ENCODE measurements at regions not wholly inside any gene's neighbourhood (a gene's known extent, or its start where the extent isn't known, plus 50 kb on each side); places are given as distances from the start of the nearest gene placed in this dataset.
"Not testable (repeated sequence)": the region's sequence is repeated elsewhere in the genome, so short reads cannot be mapped to it uniquely, and the experiment has no call there.

DNA sequence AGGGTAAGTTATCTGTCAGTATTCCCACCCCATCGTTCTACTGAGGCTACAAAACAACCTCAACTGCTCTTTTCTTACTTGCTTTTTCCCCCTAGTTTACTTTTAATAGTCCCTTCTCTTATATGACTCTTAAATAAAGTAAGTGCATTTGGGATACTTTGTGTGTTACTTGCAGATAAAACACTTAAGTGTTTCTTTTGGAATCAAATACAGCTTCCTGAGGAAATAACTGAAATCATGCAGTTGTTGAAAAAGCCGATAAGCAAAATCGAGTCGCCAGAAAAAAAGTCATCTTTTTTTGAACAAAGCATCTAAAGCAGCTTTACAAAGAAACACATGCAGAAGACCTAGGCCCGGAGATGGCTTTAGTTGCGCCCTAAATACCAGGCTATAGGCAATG lies 53.5 kb upstream of the EPB41L4A start:
- DNase-seq = no peak

DNA sequence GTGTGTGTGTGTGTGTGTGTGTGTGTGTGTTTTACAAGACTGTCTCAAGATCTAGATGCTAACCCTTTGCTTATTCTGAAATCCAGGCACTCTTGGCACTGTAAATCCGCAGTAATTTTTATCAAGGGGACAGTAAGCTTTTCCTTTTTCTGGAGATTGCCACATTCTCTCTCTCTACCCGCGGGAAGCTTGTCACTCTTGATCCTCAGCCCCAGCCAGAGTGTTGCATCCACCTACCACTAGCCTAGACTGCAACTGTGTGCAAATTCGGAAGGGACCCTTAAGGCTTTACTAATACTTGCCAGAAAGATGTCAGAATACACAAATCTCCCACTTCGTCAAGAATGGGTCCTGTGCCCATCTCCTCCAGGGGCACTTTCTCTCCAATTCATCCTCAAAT lies 54.9 kb upstream of the EPB41L4A start:
- DNase-seq = no peak

DNA sequence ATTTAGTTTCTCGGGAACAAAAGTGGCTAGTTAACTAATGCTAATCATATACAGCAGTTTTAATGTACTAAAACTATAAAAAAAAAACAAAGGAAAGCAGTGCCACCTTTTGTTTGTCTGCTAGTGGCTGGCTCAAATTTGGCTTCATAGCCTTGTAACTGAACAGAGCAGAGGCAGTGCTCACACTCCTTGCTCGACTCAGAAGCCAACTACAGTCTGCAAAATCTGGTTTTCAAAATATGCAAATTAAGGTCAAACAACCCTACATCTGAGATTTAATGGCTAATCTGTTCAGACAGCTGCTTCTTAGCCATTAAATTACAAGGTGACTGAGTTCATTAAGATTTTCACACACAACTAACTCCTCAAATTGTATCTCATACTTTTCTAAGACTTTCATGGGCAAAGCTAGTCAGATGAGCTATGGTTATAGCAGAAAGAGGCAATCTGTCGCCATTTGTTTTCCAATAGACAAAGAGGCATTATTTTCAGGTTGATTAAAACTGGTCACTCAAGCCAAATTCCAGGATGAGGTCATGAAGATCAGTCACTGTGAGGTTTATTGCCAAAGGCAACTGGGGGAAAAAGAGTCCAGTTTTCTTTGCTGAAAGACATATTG lies 56.8 kb upstream of the EPB41L4A start:
- DNase-seq = no peak

DNA sequence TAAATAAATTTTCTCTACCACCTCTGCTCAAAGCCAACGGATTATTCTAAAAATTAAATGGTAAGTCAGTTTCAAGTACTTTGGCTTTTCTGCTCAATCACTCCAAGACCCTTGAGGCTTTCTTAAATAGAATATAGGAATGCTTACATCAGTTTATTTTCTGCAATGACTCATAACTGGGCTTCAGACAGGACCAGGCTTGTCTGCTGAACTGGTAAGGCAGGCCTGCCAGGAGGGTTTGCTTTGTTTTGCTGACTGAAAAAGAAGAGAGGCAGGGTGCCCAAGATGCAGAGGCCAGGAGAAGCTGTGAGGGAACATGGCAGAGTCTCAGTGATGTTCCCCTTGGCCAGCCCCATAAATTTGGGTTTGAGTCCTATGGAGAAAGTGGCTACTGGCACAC lies 60.3 kb upstream of the EPB41L4A start:
- DNase-seq = no peak

DNA sequence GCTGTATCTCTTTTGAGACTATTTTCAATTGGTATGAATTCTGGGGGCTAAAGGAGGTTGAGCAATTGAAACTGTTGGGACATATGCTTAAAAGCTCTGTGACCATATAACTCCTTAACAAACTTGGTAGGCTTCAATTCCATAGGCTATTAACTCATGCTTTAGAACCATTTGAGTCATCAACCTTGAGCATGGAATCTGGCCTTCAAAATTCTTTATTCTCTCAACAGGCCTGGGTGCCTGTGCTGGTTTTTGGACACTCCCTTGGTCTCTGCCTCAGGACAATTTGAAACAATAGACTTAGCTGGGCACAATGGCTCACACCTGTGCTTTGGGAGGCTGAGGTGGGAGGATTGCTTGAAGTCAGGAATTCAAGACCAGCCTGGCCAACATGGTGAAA lies 61.4 kb upstream of the EPB41L4A start:
- no peak for DNase-seq

DNA sequence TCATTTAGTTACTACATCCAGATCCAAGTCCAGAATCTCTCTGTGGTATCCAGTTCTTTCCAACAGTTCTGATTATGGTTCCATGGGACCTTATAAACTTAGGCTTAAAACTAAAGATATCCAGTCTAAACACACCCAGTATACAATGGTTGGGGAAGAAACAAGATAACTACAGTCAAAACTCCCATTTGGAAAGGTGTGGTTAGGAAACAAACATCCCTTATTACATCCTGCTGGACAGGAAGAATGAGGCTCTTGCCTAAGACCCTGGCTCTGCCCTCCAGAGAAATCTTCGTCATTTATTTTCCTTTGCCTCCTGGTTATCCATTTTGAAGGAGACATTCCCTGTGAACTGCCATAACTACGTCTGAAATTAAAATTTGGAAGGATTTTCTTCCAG lies 64.6 kb upstream of the EPB41L4A start:
- no peak for DNase-seq

DNA sequence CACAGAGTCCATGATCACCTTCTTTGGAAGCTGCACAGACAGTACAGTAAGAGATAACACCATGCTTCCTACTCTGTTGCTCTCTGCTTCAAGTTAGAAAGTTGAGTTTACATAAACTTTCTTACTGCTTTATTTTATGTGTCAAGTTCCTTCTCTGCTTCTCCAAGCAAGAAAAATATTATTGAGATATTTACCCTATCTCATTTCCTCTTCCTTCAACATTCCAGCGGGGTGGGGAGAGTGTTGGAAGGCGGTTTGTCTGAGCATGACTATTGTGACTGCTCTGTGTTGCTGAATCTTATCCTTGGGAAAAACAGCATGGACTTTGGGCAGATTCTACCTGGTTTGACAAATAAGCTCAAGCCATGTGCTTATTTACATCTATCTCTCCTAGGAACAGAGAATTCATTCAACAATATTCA lies 66.9 kb upstream of the EPB41L4A start:
- DNase-seq = no peak

DNA sequence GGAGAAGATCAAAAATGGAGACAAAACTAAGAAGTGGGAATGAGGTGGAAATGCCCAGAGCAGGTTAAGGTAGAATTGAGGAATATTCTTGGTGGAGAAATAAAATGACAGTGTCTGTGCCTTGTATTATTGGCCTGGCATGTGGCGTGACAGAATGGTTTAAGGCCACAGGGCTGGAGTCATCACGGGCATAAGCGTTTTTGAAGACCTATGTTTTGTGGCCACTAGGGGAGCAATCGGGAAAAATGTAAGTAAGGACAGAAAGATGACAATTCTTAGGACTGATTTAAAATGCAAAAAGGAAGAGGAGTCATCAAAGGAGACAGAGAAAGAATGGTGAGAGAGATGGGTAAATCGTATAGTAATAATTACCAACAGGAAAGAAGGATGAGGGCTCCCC lies 72.2 kb upstream of the EPB41L4A start:
- DNase-seq = no peak

DNA sequence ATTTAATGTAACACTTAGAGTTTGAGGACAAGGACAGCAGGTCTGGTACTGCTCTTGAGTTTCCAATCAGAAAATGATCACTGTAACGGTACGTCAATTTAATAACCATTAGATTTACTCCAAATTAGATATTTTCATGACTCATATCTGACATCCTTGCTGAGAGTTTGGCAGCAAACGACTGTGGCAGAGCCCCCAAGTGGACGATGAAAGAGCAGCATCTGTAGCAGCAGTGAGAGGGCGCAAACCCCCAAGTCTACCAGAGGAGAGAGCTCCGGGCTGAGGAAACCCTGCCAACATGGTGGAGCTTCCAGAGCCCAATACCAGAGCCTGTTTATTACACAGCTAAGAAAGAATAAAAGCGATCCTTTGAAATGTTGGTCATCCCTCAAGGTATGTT lies 73.2 kb upstream of the EPB41L4A start:
- peak; percentile 29 for DNase-seq

DNA sequence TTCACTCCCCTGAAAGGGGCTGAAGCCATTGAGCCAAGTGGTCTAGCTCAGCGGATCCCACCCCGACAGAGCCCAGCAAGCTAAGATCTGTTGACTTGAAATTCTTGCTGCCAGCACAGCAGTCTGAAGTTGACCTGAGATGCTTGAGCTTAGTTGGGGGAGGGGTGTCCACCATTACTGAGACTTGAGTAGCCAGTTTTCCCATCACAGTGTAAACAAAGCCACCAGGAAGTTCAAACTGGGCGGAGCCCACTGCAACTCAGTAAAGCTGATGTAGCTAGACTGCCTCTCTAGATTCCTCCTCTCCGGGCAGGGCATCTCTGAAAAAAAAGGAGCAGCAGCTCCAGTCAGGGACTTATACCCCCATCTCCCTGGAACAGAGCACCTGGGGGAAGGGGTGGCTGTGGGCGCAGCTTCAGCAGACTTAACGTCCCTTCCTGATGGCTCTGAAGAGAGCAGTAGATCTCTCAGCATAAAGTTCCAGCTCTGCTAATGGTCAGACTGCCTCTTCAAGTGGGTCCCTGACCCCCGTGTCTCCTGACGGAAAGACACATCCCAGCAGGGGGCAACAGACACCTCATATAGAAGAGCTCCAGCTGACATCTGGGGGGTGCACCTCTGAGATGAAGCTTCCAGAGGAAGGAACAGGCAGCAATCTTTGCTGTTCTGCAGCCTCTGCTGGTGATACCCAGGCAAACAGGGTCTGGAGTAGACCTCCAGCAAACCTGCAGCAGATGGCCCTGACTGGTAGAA lies 84.8 kb upstream of the EPB41L4A start:
- not testable (repeated sequence) for DNase-seq

DNA sequence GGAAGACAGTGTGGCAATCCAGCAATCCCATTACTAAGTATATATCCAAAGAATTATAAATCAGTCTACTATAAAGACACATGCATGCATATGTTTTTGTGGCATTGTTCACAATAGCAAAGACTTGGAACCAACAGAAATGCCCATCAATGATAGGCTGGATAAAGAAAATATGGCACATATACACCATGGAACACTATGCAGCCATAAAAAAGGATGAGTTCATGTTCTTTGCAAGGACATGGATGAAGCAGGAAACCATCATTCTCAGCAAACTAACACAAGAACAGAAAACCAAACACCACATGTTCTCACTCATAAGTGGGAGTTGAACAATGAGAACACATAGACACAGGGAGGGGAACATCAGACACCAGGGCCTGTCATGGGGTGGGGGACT lies 90.0 kb upstream of the EPB41L4A start:
- DNase-seq = not testable (repeated sequence)

DNA sequence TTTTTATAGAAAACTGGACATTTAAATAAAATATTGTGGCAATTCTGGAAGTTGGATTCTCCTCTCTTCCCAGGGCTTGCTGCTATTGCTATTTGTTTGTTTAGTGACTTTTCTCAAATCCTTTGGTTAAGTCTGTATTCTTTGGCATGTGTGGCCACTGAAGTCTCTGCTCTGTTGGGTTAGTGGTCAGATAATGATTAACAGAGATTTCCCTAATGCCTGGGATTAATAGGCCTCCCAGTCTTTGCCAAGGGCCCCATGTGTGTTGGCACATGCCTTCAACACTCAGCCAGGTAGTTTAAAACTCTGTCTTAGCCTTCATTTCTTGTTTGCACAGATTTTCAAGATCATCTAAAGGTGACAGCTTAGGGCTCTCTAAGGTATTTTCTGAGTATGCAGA lies 92.8 kb upstream of the EPB41L4A start:
- no peak for DNase-seq

DNA sequence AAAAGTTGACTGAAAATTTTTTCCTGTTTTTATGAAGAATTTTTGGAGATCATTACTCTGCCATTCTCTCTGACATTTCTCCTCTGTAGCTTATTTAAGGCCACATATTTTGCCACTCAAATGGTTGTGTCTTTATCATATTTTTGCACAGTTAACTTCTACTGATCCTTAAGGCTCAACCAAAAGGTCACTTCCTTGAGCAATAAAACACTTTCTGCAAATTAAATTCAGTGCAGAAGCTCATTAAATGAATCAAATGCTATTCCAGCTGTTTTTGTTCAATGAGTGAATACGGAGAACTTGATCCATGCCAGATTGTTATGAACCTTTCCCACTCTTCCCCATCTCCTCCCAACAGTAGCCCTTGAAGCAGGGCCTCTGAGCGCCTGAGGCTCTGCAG lies 93.8 kb upstream of the EPB41L4A start:
- DNase-seq = no peak

DNA sequence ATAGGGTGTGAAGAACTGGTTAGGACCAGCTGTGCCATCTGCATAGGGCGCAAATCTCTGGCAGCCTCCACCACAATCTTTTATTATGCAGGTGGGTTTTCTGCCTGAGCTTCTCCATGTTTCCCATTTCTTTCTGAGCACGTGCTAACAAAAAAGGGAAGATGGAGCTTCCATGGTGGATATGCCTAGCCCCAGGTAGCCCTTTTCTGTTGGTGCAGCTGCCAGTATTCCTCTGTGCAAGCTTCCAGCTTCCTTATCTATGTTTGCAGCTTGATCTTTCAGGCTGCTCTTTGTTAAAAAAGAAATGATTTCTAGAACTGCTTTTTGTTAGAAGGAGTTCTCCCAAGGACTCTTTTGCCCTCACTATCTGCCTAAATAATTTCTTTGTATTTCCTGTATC lies 95.0 kb upstream of the EPB41L4A start:
- DNase-seq = no peak

DNA sequence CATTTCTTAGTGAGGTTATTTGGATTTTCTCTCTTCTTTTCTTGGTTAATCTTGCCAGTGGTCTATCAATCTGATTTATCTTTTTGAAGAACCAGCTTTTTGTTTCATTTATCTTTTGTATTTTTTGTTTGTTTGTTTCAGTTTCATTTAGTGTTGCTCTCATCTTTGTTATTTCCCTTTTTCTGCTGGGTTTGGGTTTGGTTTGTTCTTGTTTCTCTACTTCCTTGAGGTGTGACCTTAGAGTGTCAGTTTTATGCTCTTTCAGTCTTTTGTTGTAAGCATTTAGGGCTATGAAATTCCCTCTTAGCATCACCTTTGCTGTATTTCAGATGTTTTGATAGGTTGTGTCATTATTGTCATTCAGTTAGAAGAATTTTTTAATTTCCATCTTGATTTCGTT lies 101.4 kb upstream of the EPB41L4A start:
- DNase-seq = not testable (repeated sequence)

DNA sequence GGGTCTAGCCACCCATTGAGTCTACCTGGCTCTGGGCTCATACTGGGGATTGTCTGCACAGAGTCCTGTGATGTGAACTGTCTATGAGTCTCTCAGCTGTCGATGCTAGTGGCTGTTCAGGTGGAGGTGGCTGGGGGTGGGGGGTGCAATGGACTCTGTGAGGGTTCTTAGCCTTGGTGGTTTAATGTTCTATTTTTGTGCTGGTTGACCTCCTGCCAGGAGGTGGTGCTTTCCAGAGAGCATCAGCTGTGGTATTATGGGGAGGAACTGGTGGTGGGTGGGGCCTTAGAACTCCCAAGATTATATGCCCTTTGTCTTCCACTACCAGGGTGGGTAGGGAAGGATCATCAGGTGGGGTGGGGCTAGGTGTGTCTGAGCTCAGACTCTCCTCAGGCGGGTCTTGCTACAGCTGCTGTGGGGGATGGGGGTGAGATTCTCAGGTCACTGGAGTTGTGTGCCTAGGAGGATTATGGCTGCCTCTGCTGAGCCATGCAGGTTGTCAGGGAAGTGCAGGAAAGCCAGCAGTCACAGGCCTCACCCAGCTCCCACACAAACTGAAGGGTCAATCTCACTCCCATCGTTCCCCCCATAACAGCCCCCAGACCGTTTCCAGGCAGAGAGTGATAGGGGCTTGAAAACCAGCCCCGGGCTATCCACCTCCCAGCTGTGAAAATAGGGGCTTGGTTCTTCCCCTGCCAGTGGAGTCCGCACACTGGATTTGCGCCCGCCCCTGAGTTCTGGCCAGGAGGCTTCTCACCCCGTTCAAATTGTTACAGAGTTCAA lies 104.0 kb upstream of the EPB41L4A start:
- not testable (repeated sequence) for DNase-seq

DNA sequence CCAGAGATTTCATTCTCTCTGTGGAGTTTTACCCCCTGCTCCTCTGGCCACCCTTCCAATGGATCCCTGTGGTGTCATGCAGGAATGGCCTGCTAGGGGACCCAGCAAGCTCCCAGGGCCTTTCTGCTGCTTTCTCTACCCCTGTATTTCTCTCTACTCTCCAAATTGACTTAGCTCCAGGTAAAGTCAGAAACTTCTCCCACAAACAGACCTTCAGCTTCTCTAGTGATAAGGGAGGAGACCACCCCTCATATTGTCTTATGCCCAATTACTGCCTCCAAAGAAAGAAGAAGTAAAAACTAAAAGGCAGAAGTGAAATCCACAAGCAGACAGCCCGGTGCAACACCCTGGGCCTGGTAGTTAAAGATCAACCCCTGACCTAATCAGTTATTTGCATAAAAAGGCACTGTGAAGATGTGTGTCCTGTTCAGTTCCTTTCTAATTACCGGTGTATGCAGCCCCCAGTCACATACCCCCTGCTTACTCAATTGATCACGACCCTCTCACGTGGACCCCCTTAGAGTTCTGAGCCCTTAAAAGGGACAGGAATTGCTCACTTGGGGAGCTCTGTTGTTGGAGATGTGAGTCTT lies 104.7 kb upstream of the EPB41L4A start:
- DNase-seq = not testable (repeated sequence)

DNA sequence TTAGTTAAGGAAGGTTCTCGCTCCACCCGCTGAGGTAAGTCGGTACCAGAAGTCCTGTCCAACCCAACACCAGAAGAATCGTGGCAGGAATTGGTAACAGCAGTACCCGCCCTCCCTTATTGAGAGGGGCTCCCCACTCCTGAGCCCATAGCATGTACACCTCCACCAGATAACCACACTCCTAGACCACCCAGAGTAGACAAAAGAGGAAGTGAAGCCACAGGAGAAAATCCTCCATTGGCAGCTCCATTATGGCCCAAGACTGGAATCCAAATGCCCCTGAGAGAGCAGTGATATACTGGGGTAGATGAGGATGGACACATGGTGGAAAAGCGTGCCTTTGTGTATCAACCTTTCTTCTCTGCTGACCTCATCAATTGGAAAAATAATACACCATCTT lies 106.1 kb upstream of the EPB41L4A start:
- DNase-seq = no peak

DNA sequence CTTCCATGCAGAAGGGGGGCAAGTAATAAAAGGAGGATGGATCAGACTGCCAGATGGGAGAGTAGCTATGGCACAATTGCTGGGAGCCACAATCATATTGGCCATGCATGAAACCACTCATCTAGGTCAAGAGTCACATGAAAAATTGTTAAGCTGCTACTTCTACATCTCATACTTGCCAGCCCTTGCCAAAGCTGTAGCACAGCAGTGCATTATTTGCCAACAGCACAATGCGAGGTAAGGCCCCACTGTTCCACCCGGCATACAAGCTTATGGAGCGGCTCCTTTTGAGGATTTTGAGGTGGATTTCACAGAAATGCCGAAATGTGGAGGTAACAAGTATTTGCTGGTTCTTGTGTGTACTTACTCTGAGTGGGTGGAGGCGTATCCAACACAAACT lies 109.9 kb upstream of the EPB41L4A start:
- no peak for DNase-seq

DNA sequence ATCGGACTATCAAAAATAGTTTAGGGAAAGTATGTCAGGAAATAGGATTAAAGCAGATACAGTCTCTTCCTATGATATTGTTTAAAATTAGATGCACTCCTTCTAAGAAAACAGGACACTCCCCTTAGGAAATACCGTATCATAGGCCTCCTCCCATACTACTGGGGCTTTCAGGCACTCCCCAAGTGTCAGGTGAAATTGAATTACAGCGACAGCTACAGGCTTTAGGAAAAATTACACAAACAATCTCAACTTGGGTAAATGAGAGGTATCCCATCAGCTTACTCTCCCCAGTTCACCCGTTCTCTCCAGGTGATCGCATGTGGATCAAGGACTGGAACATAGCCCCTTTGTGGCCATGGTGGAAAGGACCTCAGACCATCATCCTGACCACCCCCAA lies 110.4 kb upstream of the EPB41L4A start:
- DNase-seq = no peak

DNA sequence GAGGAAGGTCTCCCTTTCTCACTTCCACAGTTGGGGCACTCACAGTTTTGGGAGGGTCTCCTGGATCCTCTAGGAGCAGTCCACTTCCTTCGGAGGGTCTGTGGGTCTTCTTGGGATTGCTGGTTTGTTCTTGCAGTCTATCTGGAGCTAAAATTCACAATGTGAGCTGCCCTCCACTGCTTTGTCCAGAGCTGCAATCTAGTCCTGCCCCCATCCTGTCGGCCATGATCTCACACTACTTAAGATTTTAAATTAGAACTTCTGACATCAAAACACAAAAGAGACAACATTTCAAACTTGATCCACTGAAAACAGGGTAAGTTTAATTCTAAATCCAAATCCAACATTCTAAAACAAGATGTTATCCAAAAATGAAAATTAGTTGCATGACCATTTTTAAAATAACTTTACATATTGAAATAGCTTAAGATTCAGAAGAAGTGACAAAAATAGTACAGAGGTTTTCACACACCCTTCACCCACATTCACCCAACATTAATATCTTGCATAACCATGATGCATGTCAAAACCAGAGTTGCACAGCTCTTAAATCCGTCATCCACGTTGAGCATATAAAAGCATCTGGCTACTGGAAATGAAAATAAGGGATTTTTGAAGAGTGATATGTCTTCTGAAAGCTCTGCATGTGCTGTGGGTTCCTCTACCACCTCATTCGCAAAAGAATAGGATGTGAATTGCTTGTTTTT lies 113.7 kb upstream of the EPB41L4A start:
- no peak for DNase-seq

DNA sequence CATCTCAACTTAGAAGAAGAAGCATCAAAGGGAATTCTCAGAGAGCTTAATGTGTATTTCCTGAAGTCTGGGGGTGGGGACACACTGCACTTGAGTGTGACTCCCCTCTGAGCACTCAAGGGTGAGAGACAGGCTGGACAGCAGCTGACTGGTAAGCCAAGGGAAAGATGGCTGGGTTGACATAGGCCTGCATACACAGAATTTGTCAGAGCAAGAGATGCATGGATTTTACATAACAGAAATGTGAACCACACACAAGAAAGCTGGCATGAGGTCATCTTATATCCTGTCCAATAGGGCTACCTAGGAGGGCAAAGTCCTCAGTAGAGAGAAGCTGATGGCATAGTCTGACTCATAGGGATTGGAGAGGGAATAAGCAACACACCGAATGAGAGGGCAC lies 114.3 kb upstream of the EPB41L4A start:
- DNase-seq = no peak

DNA sequence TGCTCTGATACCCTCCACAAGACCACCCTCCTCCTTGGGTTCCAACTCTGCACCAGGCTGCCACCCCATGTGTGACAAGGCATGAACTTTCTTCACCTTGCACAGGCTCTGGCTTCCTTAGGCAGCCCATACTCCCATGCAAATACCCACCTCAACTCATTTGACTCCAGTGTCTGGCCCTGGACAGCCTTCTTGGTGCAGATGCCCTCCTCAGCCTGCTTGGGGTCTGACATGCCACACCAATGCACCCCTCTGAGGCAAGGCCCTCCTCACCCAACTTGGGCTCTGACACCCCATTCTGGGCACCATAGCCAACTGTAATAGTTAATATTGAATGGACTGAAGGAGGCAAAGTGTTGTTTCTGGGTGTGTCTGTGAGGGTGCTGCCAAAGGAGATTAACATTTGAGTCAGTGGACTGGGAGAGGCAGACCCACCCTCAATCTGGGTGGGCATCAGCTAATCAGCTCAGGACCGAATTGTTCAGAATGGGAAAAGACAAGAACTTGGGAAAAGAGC lies 115.0 kb upstream of the EPB41L4A start:
- DNase-seq = no peak

Data from 8988T (cell line).